H9 (cell line): ENCODE measurements at regions not wholly inside any gene's neighbourhood (a gene's known extent, or its start where the extent isn't known, plus 50 kb on each side); places are given as distances from the start of the nearest gene placed in this dataset.

Source experiments
- DNase-seq: peaks from one replicate; pipeline ENCODE4 v3.0.0-alpha.2; 2017
- H2AFZ ChIP-seq: one replicate; pipeline ENCODE4 v1.6.1; 2013; ENCODE audit warnings: mild to moderate bottlenecking, low read length, control low read depth, moderate library complexity
- H2AK5ac ChIP-seq: 2 replicates; pipeline ENCODE4 v1.6.1; 2013; ENCODE audit warnings: low read length, control low read depth, mixed read lengths; ENCODE audit not compliant: insufficient read length
- H2BK120ac ChIP-seq: one replicate; pipeline ENCODE4 v1.6.1; 2013; ENCODE audit warnings: low read depth, mild to moderate bottlenecking, low read length, control low read depth, inconsistent platforms; ENCODE audit not compliant: poor library complexity, severe bottlenecking
- H2BK12ac ChIP-seq: 2 replicates; pipeline ENCODE4 v1.6.1; 2013; ENCODE audit warnings: low read length, control low read depth, mixed read lengths, low read depth; ENCODE audit not compliant: insufficient read length
- H2BK15ac ChIP-seq: 2 replicates; pipeline ENCODE4 v1.6.1; 2013; ENCODE audit warnings: low read depth, low read length, control low read depth
- H2BK20ac ChIP-seq: one replicate; pipeline ENCODE4 v1.6.1; 2013; ENCODE audit warnings: low read depth, mild to moderate bottlenecking, low read length, control low read depth, inconsistent platforms; ENCODE audit not compliant: poor library complexity, severe bottlenecking
- H2BK5ac ChIP-seq: 2 replicates; pipeline ENCODE4 v1.6.1; 2013; ENCODE audit warnings: low read length, control low read depth, mixed read lengths; ENCODE audit not compliant: insufficient read length
- H3K14ac ChIP-seq: 2 replicates; pipeline ENCODE4 v1.6.1; 2013; ENCODE audit warnings: low read length, control low read depth; ENCODE audit not compliant: insufficient read depth
- H3K18ac ChIP-seq: 2 replicates; pipeline ENCODE4 v1.6.1; 2013; ENCODE audit warnings: low read depth, mild to moderate bottlenecking, mixed read lengths, low read length, control low read depth; ENCODE audit not compliant: insufficient read length
- H3K23ac ChIP-seq: 2 replicates; pipeline ENCODE4 v1.6.1; 2013; ENCODE audit warnings: low read length, control low read depth, mixed read lengths, low read depth; ENCODE audit not compliant: insufficient read length
- H3K23me2 ChIP-seq: 2 replicates; pipeline ENCODE4 v1.6.1; 2013; ENCODE audit warnings: low read depth, mild to moderate bottlenecking, mixed read lengths, low read length, control low read depth; ENCODE audit not compliant: insufficient read length, poor library complexity, severe bottlenecking
- H3K27ac ChIP-seq: 2 replicates; pipeline ENCODE4 v1.5.1; 2013; ENCODE audit warnings: low read length, control low read depth, mixed read lengths, low read depth; ENCODE audit not compliant: insufficient read length
- H3K27me3 ChIP-seq: 2 replicates; pipeline ENCODE4 v1.6.1; 2013; ENCODE audit warnings: low read length, control low read depth, inconsistent platforms; ENCODE audit not compliant: insufficient read depth
- H3K4ac ChIP-seq: 2 replicates; pipeline ENCODE4 v1.6.1; 2013; ENCODE audit warnings: low read depth, mild to moderate bottlenecking, control low read depth, inconsistent platforms, low read length, moderate library complexity
- H3K4me1 ChIP-seq: 2 replicates; pipeline ENCODE4 v1.6.1; 2013; ENCODE audit warnings: low read length, control low read depth, inconsistent platforms; ENCODE audit not compliant: insufficient read depth
- H3K4me2 ChIP-seq: 2 replicates; pipeline ENCODE4 v1.6.1; 2013; ENCODE audit warnings: low read length, control low read depth, mixed read lengths; ENCODE audit not compliant: insufficient read length, insufficient read depth
- H3K56ac ChIP-seq: 2 replicates; pipeline ENCODE4 v1.6.1; 2013; ENCODE audit warnings: low read depth, mild to moderate bottlenecking, mixed read lengths, low read length, control low read depth; ENCODE audit not compliant: insufficient read length
- H3K79me1 ChIP-seq: 2 replicates; pipeline ENCODE4 v1.6.1; 2013; ENCODE audit warnings: low read depth, mild to moderate bottlenecking, moderate library complexity, low read length, control low read depth, inconsistent platforms; ENCODE audit not compliant: insufficient read depth, poor library complexity, severe bottlenecking
- H3K79me2 ChIP-seq: 2 replicates; pipeline ENCODE4 v1.6.1; 2013; ENCODE audit warnings: low read length, control low read depth, inconsistent platforms; ENCODE audit not compliant: insufficient read depth
- H3K9ac ChIP-seq: 2 replicates; pipeline ENCODE4 v1.6.1; 2013; ENCODE audit warnings: low read length, control low read depth, mixed read lengths; ENCODE audit not compliant: insufficient read length; ENCODE audit errors: extremely low read depth
- H3K9me3 ChIP-seq: one replicate; pipeline ENCODE4 v1.6.1; 2013; ENCODE audit warnings: low read depth, low read length, inconsistent platforms; ENCODE audit not compliant: control insufficient read depth
- H3T11ph ChIP-seq: one replicate; pipeline ENCODE4 v1.6.1; 2013; ENCODE audit warnings: mild to moderate bottlenecking, low read length, control low read depth, inconsistent platforms
- H4K20me1 ChIP-seq: one replicate; pipeline ENCODE4 v1.6.1; 2013; ENCODE audit not compliant: control insufficient read depth, insufficient read length, insufficient read depth
- H4K5ac ChIP-seq: 2 replicates; pipeline ENCODE4 v1.6.1; 2013; ENCODE audit warnings: low read depth, mild to moderate bottlenecking, mixed read lengths, low read length, control low read depth; ENCODE audit not compliant: insufficient read length
- H4K8ac ChIP-seq: replicated peaks from 2 replicates; pipeline ENCODE4 v1.6.1; 2013; ENCODE audit warnings: low read length, control low read depth, mixed read lengths, low read depth; ENCODE audit not compliant: insufficient read length
- H4K91ac ChIP-seq: 2 replicates; pipeline ENCODE4 v1.6.1; 2013; ENCODE audit warnings: low read depth, mild to moderate bottlenecking, moderate library complexity, mixed read lengths, low read length, control low read depth; ENCODE audit not compliant: insufficient read length
- H3K27ac Mint-ChIP-seq, 3 experiments: 2 replicates in 2 of 3; 3 replicates in 1 of 3; pipeline ENCODE4 v1.8.0; 2020 to 2021; ENCODE audit warnings: mixed read lengths in 3 of 3, mild to moderate bottlenecking in 1 of 3, moderate library complexity in 1 of 3
- H3K27me3 Mint-ChIP-seq: 2 replicates; pipeline ENCODE4 v1.8.0; 2021; ENCODE audit warnings: low read depth, mild to moderate bottlenecking, moderate library complexity, mixed read lengths
- H3K36me3 Mint-ChIP-seq, 3 experiments: 2 replicates in 2 of 3; 3 replicates in 1 of 3; pipeline ENCODE4 v1.8.0; 2020 to 2021; ENCODE audit warnings: low read depth in 3 of 3, mixed read lengths in 3 of 3; ENCODE audit not compliant: insufficient read depth in 1 of 3
- H3K4me1 Mint-ChIP-seq, 2 experiments: 2 replicates each; pipeline ENCODE4 v1.8.0; 2020; ENCODE audit warnings: mixed read lengths in 2 of 2
- H3K4me3 Mint-ChIP-seq, 2 experiments: 2 replicates in 1 of 2; 3 replicates in 1 of 2; pipeline ENCODE4 v1.8.0; 2020 to 2021; ENCODE audit warnings: mild to moderate bottlenecking in 2 of 2, mixed read lengths in 2 of 2, moderate library complexity in 1 of 2
- H3K9me3 Mint-ChIP-seq, 2 experiments: 2 replicates in 1 of 2; 3 replicates in 1 of 2; pipeline ENCODE4 v1.8.0; 2020; ENCODE audit warnings: mild to moderate bottlenecking in 2 of 2, mixed read lengths in 2 of 2, moderate library complexity in 1 of 2
- WGBS: extraction: QIAGEN DNeasy Blood & Tissue Kit; methylation state at CpG from one replicate; pipeline ENCODE4 v1.1.7; 2013; ENCODE audit warnings: missing lambda C conversion rate, low lambda C conversion rate, mixed read lengths; ENCODE audit not compliant: insufficient read length; ENCODE audit errors: extremely low coverage; 5-methylcytosine and 5-hydroxymethylcytosine counted together
- TF ChIP-seq, protein P1 (sequence below): fragments of 200-600 bp; sonication (generic); conservative IDR thresholded peaks from 3 replicates; pipeline ENCODE4 v1.8.0; 2021; ENCODE audit warnings: antibody characterized with exemption, mild to moderate bottlenecking

GRCh38 chr1:224044420-224044819 is 69.5 kb upstream of the FBXO28 start:
- DNase-seq: no peak
- no peaks in the 10 kb centered on the region for H4K20me1 ChIP-seq
- H4K5ac ChIP-seq: no peak overlapping the region
- H3K9ac ChIP-seq: no peak overlapping the region
- H4K8ac ChIP-seq: no peak overlapping the region
- no peak overlapping the region for H2BK20ac ChIP-seq
- H3K27me3 ChIP-seq: no peaks in the 10 kb centered on the region
- Mint-ChIP-seq H3K36me3 (peaks cover 0 to 4% (median 0%) of the 10 kb centered on the region in 3 experiments; a peak in 1 of 7 replicates), H3K4me3 (no peak overlapping the region), H3K4me1 (no peaks in the 10 kb centered on the region), H3K27ac (no peak overlapping the region), H3K9me3 (peaks cover 3 to 4% of the 10 kb centered on the region in 2 experiments; a peak in 1 of 5 replicates), H3K27me3 (no peaks in the 10 kb centered on the region; the same call in none of the 2 replicates)
- no peak overlapping the region for H3K14ac ChIP-seq
- H2AK5ac ChIP-seq: no peak overlapping the region
- no peaks in the 10 kb centered on the region for H3K4me1 ChIP-seq
- no peak overlapping the region for H2BK12ac ChIP-seq
- no peak overlapping the region for H3K23ac ChIP-seq
- H3K27ac ChIP-seq: no peak overlapping the region
- no peak overlapping the region for H2AFZ ChIP-seq
- no peak overlapping the region for H2BK120ac ChIP-seq
- H3K79me2 ChIP-seq: no peaks in the 10 kb centered on the region
- H2BK5ac ChIP-seq: no peak overlapping the region
- H3K23me2 ChIP-seq: no peaks in the 10 kb centered on the region
- no peak overlapping the region for H2BK15ac ChIP-seq
- H3K4me2 ChIP-seq: no peak overlapping the region
- H3K9me3 ChIP-seq: no peaks in the 10 kb centered on the region
- H3K56ac ChIP-seq: no peak overlapping the region
- H4K91ac ChIP-seq: no peak overlapping the region
- TF ChIP-seq, protein P1, sequence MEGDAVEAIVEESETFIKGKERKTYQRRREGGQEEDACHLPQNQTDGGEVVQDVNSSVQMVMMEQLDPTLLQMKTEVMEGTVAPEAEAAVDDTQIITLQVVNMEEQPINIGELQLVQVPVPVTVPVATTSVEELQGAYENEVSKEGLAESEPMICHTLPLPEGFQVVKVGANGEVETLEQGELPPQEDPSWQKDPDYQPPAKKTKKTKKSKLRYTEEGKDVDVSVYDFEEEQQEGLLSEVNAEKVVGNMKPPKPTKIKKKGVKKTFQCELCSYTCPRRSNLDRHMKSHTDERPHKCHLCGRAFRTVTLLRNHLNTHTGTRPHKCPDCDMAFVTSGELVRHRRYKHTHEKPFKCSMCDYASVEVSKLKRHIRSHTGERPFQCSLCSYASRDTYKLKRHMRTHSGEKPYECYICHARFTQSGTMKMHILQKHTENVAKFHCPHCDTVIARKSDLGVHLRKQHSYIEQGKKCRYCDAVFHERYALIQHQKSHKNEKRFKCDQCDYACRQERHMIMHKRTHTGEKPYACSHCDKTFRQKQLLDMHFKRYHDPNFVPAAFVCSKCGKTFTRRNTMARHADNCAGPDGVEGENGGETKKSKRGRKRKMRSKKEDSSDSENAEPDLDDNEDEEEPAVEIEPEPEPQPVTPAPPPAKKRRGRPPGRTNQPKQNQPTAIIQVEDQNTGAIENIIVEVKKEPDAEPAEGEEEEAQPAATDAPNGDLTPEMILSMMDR: no peak
- no CpG with 5 or more reads among the region's 4 CpGs for WGBS
- no peak overlapping the region for H3K18ac ChIP-seq
- H3T11ph ChIP-seq: no peak overlapping the region
- no peak overlapping the region for H3K4ac ChIP-seq
- H3K79me1 ChIP-seq: no peaks in the 10 kb centered on the region
